HFFc6 (cell line): ENCODE measurements at regions not wholly inside any gene's neighbourhood (a gene's known extent, or its start where the extent isn't known, plus 50 kb on each side); places are given as distances from the start of the nearest gene placed in this dataset.

Experiments used
- DNase-seq: peaks from one replicate; pipeline ENCODE4 v3.0.0-alpha.2; 2018
- H3K27ac Mint-ChIP-seq: 2 replicates; pipeline ENCODE4 v1.8.0; 2020; ENCODE audit warnings: mild to moderate bottlenecking, mixed read lengths
- H3K27me3 Mint-ChIP-seq: 2 replicates; pipeline ENCODE4 v1.8.0; 2021; ENCODE audit warnings: mild to moderate bottlenecking, moderate library complexity, mixed read lengths; ENCODE audit not compliant: insufficient read depth
- H3K36me3 Mint-ChIP-seq: 2 replicates; pipeline ENCODE4 v1.8.0; 2021; ENCODE audit warnings: low read depth, mixed read lengths
- H3K4me1 Mint-ChIP-seq: 2 replicates; pipeline ENCODE4 v1.8.0; 2020; ENCODE audit warnings: low read depth, mixed read lengths
- H3K4me3 Mint-ChIP-seq: 2 replicates; pipeline ENCODE4 v1.8.0; 2020; ENCODE audit warnings: mild to moderate bottlenecking, moderate library complexity, mixed read lengths
- H3K9me3 Mint-ChIP-seq: 2 replicates; pipeline ENCODE4 v1.8.0; 2020; ENCODE audit warnings: mild to moderate bottlenecking, mixed read lengths
- CTCF ChIP-seq: fragments of 200-600 bp; sonication (generic); IDR thresholded peaks from 2 replicates; pipeline ENCODE4 v1.5.0; 2021; ENCODE audit warnings: antibody characterized with exemption, mild to moderate bottlenecking

GRCh38 chr3:127092776-127093175, 100.2 kb upstream of the PRR23E start:
- Mint-ChIP-seq H3K27ac (no peak overlapping the region), H3K9me3 (0 out of 2 replicates have a peak, but pooled peaks cover 5% of the 10 kb centered on the region), H3K4me1 (no peaks in the 10 kb centered on the region), H3K36me3 (no peaks in the 10 kb centered on the region), H3K4me3 (no peak overlapping the region), H3K27me3 (peaks cover 45% of the 10 kb centered on the region)
- no peak for DNase-seq
- peak; percentile 8; the same call in 1 of the 2 replicates for TF ChIP-seq CTCF

- DNase-seq, result no peak
- no peak overlapping the region for H3K4me3 Mint-ChIP-seq
- TF ChIP-seq CTCF, result no peak
- H3K27ac Mint-ChIP-seq, result no peak overlapping the region
- H3K4me1 Mint-ChIP-seq, result no peaks in the 10 kb centered on the region
- H3K27me3 Mint-ChIP-seq, result peaks cover 50% of the 10 kb centered on the region
- H3K9me3 Mint-ChIP-seq, result 0 out of 2 replicates have a peak, but pooled peaks cover 5% of the 10 kb centered on the region
- H3K36me3 Mint-ChIP-seq, result no peaks in the 10 kb centered on the region
Observed at GRCh38 chr3:127093312-127093711, 99.6 kb upstream of the PRR23E start.

GRCh38 chr3:127095774-127096173, 97.2 kb upstream of the PRR23E start:
- 0 out of 2 replicates have a peak, but pooled peaks cover 5% of the 10 kb centered on the region for H3K9me3 Mint-ChIP-seq
- H3K36me3 Mint-ChIP-seq, result no peaks in the 10 kb centered on the region
- no peak overlapping the region for H3K27ac Mint-ChIP-seq
- H3K27me3 Mint-ChIP-seq, result peaks cover 45% of the 10 kb centered on the region
- H3K4me1 Mint-ChIP-seq, result no peaks in the 10 kb centered on the region
- H3K4me3 Mint-ChIP-seq, result no peak overlapping the region
- TF ChIP-seq CTCF, result no peak
- DNase-seq, result no peak

- no peaks in the 10 kb centered on the region for H3K4me1 Mint-ChIP-seq
- no peak overlapping the region for H3K27ac Mint-ChIP-seq
- TF ChIP-seq CTCF, result no peak
- 0 out of 2 replicates have a peak, but pooled peaks cover 5% of the 10 kb centered on the region for H3K9me3 Mint-ChIP-seq
- no peak overlapping the region for H3K4me3 Mint-ChIP-seq
- no peaks in the 10 kb centered on the region for H3K36me3 Mint-ChIP-seq
- DNase-seq, result no peak
- H3K27me3 Mint-ChIP-seq, result peaks cover 44% of the 10 kb centered on the region
Observed at GRCh38 chr3:127096256-127097071, 96.5 kb upstream of the PRR23E start.

- no peak overlapping the region for H3K27ac Mint-ChIP-seq
- H3K9me3 Mint-ChIP-seq, result 0 out of 2 replicates have a peak, but pooled peaks cover 5% of the 10 kb centered on the region
- no peak overlapping the region for H3K4me3 Mint-ChIP-seq
- H3K27me3 Mint-ChIP-seq, result peaks cover 43% of the 10 kb centered on the region
- DNase-seq, result no peak
- H3K36me3 Mint-ChIP-seq, result no peaks in the 10 kb centered on the region
- H3K4me1 Mint-ChIP-seq, result no peaks in the 10 kb centered on the region
- TF ChIP-seq CTCF, result no peak
Observed at GRCh38 chr3:127097072-127097405, 95.9 kb upstream of the PRR23E start.
